GM12872 (cell line): ENCODE measurements at regions not wholly inside any gene's neighbourhood (a gene's known extent, or its start where the extent isn't known, plus 50 kb on each side); places are given as distances from the start of the nearest gene placed in this dataset.

Experiments used
- TF ChIP-seq, protein P1 (sequence below): IDR thresholded peaks from 3 replicates; pipeline ENCODE4 v1.5.1; 2011; ENCODE audit warnings: low read depth, mild to moderate bottlenecking, low read length, moderate library complexity; ENCODE audit not compliant: insufficient read depth

- TF ChIP-seq, protein P1, sequence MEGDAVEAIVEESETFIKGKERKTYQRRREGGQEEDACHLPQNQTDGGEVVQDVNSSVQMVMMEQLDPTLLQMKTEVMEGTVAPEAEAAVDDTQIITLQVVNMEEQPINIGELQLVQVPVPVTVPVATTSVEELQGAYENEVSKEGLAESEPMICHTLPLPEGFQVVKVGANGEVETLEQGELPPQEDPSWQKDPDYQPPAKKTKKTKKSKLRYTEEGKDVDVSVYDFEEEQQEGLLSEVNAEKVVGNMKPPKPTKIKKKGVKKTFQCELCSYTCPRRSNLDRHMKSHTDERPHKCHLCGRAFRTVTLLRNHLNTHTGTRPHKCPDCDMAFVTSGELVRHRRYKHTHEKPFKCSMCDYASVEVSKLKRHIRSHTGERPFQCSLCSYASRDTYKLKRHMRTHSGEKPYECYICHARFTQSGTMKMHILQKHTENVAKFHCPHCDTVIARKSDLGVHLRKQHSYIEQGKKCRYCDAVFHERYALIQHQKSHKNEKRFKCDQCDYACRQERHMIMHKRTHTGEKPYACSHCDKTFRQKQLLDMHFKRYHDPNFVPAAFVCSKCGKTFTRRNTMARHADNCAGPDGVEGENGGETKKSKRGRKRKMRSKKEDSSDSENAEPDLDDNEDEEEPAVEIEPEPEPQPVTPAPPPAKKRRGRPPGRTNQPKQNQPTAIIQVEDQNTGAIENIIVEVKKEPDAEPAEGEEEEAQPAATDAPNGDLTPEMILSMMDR: no peak
Measured at GRCh38 chr10:106083572-106083971, 1080.9 kb downstream of the SORCS1 start.

GRCh38 chr10:106082865-106083264 is 1081.6 kb downstream of the SORCS1 start:
- TF ChIP-seq, protein P1: no peak

DNA sequence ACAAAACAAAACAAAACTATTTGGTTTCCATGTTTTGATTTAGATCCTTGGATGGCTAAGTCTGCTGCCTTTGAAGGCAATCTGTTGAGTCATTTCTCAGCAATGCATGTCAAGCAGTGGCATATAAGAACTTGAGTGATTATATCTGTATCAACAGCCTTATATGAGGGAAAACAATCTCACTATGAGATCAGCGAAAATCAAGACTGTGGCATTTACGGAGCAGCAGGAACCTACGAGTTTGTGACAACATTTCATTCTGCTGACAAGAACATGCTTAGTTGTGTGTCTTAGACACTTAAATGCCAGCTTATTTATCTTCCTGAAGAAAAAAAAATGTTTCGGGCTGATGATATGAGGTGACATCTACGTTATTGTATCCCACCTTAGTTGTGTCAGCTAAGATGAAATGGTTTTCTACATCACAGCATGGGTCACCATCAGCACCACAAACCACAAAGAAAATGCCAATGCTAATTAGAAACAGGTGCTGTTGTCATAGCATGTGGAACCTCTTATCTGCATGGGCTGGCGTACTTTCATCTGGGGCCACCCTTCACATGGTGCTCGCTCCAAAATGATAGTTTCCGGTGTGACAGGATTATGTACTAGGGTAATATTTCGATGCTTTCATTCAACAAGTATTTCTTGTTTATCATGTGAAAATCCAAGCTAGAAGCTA is 1085.5 kb downstream of the SORCS1 start:
- TF ChIP-seq, protein P1: no peak

GRCh38 chr10:106076496-106076895 is 1088.0 kb downstream of the SORCS1 start:
- TF ChIP-seq, protein P1: no peak

DNA sequence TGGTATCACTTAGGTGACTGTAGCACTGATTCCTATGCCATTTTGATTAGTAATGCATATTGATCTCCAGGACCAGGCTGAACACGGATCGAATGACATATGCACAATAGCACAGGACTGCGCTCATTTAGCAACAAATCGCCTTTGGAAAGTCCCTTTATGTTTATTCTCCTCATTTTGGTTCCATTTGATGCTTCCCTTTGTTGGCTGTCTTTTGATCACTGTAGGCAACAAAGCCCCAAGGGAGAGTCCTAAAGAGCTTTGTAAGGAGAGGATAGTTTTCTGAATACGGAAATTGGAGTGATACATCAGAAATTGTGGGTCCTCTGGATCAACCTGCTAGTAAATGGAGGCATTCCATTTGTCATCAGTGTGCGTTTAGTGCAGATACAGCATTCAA is 1111.4 kb downstream of the SORCS1 start:
- TF ChIP-seq, protein P1: no peak

DNA sequence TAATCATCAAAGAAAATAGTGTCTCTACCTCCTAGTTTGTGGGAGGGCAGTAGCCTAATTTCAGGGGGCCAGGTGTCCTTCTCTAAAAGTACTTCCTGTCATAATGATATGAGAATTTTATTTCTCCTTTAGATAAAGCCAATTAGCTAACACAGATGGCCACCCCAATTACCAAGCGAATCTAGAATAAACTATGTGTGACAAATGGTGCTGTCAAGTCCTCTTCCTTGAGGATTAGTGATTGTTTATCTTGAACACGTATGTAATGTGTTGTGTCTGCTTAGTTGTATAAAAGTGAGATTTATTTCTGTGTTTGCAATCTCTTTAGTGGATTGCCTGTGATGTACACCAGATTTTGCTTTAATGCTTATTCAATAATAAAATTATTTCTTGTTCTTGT is 1120.0 kb downstream of the SORCS1 start:
- TF ChIP-seq, protein P1: no peak

DNA sequence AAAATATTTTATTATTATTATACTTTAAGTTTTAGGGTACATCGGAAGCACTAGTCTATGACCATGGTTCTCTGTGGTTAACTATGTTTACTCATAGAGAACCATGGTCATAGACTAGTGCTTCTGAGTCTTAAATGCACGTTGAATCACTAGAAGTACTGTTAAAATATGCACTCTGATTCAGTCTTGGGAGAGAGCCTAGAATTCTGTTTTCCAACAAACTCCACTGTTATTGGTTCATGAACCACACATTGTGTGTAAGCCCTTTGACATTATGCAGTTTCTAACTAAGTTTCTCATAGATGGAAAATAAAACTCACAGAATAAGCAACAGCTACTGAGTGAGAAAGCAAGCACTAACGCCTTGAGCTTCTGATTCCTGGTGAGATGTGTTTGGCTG is 1120.6 kb downstream of the SORCS1 start:
- TF ChIP-seq, protein P1: no peak

- TF ChIP-seq, protein P1: no peak
Measured at GRCh38 chr10:106038246-106038645, 1126.3 kb downstream of the SORCS1 start.
